Activated B cell treated with CpG ODN at 0.5 μM for 24 hours (primary cell): ENCODE measurements at regions not wholly inside any gene's neighbourhood (a gene's known extent, or its start where the extent isn't known, plus 50 kb on each side); places are given as distances from the start of the nearest gene placed in this dataset.

ENCODE experiments used
- ATAC-seq: fragments of 200-7000 bp; cut with Tn5 transposase; one replicate; pipeline ENCODE4 v1.10.0; 2021; ENCODE audit warnings: low read depth, mild to moderate bottlenecking, moderate library complexity
- CTCF ChIA-PET: fragments of 350-600 bp; sonication (Branson Sonifier 250); formaldehyde crosslinking; loops from one replicate; lab custom pipeline; 2021; ENCODE audit warnings: antibody characterized with exemption; lab: Charles Lee
- POLR2A ChIA-PET: fragments of 350-600 bp; sonication (Branson Sonifier 250); formaldehyde crosslinking; loops from one replicate; lab custom pipeline; 2021; ENCODE audit warnings: antibody characterized with exemption; lab: Charles Lee
- DNase-seq: peaks from one replicate; pipeline ENCODE4 v3.0.0; 2022
- H3K27ac Mint-ChIP-seq: one replicate; pipeline ENCODE4 v1.8.0; 2020; ENCODE audit warnings: mixed read lengths
- H3K27me3 Mint-ChIP-seq: one replicate; pipeline ENCODE4 v1.8.0; 2021; ENCODE audit warnings: mixed read lengths
- H3K36me3 Mint-ChIP-seq: one replicate; pipeline ENCODE4 v1.8.0; 2021; ENCODE audit warnings: low read depth, mixed read lengths
- H3K4me1 Mint-ChIP-seq: one replicate; pipeline ENCODE4 v1.8.0; 2021; ENCODE audit warnings: mixed read lengths
- H3K4me3 Mint-ChIP-seq: one replicate; pipeline ENCODE4 v1.8.0; 2020; ENCODE audit warnings: mild to moderate bottlenecking, mixed read lengths
- H3K9me3 Mint-ChIP-seq: one replicate; pipeline ENCODE4 v1.8.0; 2020; ENCODE audit warnings: mixed read lengths
- intact Hi-C: fragments of 100-400 bp; cut with micrococcal nuclease; formaldehyde crosslinking; loops from one replicate; pipeline ENCODE4 v1.15.1; 2024
- TF ChIP-seq, protein P1 (sequence below): fragments of 200-600 bp; IDR thresholded peaks from one replicate; pipeline ENCODE4 v1.8.0; 2022; ENCODE audit warnings: antibody characterized with exemption, mild to moderate bottlenecking

DNA sequence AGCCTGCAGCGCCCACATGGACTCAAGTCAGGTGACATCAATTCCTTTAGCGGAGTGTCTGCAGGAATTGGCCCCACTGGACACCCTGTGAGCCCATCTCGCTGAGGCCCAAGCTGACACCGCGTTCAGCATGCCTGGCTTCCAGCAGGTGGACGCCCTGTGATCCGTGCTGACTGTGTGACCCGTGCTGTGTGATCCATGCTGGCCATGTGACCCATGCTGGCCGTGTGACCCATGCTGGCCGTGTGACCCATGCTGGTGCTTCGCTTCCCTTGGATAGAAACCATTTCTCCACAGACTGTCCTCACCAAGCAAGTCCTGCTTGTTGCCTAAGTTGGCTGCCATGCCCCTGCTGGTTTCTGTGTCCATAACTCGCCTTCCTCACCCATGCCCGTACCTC is 392.1 kb downstream of the BRD1 start:
- no peak for DNase-seq
- ChIA-PET POLR2A (no interaction called here), CTCF (no interaction called here)
- TF ChIP-seq, protein P1, sequence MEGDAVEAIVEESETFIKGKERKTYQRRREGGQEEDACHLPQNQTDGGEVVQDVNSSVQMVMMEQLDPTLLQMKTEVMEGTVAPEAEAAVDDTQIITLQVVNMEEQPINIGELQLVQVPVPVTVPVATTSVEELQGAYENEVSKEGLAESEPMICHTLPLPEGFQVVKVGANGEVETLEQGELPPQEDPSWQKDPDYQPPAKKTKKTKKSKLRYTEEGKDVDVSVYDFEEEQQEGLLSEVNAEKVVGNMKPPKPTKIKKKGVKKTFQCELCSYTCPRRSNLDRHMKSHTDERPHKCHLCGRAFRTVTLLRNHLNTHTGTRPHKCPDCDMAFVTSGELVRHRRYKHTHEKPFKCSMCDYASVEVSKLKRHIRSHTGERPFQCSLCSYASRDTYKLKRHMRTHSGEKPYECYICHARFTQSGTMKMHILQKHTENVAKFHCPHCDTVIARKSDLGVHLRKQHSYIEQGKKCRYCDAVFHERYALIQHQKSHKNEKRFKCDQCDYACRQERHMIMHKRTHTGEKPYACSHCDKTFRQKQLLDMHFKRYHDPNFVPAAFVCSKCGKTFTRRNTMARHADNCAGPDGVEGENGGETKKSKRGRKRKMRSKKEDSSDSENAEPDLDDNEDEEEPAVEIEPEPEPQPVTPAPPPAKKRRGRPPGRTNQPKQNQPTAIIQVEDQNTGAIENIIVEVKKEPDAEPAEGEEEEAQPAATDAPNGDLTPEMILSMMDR: no peak
- peaks cover 5% of the 10 kb centered on the region for H3K27me3 Mint-ChIP-seq
- no peak overlapping the region for H3K27ac Mint-ChIP-seq
- no peak overlapping the region for H3K4me3 Mint-ChIP-seq
- no peaks in the 10 kb centered on the region for H3K36me3 Mint-ChIP-seq
- intact Hi-C loops: no loop called here
- no peaks in the 10 kb centered on the region for H3K4me1 Mint-ChIP-seq
- no peak for ATAC-seq
- H3K9me3 Mint-ChIP-seq: peaks cover 3% of the 10 kb centered on the region

DNA sequence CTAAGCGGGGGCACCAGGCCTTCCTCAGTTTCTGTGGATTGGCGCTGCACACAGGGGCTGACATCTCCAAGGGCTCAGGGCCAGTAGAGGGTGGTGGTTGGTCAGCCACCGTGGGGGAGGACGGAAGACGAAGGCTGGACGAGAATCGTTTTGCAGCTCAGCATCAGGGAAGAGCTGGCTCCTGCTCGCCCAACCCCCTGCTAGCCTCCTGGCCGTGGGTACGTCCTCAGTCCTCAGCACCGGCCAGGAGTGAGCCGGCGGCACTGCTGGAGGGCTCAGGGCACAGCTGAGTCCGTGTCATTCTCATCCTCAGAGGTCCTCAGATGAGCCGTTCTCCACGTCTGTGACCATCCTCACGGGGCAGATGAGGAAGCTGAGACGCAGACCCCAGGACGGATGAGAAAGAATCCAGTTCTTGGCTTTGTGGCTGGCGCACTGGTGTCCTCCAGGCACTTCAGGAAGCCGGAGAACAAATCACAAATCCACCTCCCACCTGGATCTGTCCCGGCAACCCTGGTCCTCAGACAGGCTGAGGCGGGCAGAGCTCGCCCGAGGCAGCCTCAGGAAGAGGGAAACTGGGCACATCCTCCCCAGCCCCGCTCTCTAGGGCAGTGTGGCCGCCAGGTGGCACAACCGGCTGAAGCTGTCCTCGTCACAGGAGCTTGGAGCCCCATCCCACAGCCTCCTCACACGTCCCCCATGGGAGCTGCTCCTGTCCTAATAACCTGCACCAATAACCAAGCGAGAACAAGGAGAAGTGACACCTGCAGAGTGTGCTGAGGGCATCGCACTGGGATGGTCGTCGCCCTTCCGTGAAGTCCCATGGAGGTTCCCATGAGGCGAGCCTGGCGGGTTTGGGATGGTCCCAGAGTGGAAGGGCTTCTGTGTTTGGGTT is 393.7 kb downstream of the BRD1 start:
- Mint-ChIP-seq H3K4me3 (no peak overlapping the region), H3K4me1 (no peaks in the 10 kb centered on the region), H3K36me3 (no peaks in the 10 kb centered on the region), H3K9me3 (peaks cover 3% of the 10 kb centered on the region), H3K27ac (no peak overlapping the region), H3K27me3 (peaks cover 9% of the 10 kb centered on the region)
- DNase-seq (no peak), ATAC-seq (no peak)
- TF ChIP-seq, protein P1: no peak
- intact Hi-C loops: no loop called here
- ChIA-PET POLR2A (no interaction called here), CTCF (no interaction called here)

DNA sequence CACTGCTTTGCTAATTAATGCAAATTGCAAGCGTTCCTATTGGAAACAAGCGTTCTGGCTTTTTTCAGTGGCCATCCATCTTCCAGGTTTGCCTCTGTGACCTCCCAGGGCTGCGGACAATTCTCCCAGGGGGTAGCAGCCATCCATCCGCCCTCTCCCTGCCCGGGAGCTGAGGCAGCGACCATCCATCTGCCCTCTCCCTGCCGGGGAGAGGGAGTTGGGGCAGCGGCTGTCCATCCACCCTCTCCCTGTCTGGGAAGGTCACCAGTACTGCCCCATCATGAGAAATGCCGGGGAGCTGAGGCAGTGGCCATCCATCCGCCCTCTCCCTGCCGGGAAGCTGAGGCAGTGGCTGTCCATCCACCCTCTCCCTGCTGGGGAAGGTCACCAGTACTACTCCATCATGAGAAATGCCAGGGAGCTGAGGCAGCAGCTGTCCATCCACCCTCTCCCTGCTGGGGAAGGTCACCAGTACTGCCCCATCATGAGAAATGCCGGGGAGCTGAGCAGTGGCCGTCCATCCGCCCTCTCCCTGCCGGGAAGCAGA is 394.7 kb downstream of the BRD1 start:
- ChIA-PET CTCF (no interaction called here), POLR2A (no interaction called here)
- H3K4me1 Mint-ChIP-seq: no peaks in the 10 kb centered on the region
- peaks cover 3% of the 10 kb centered on the region for H3K9me3 Mint-ChIP-seq
- intact Hi-C loops: no loop called here
- peaks cover 10% of the 10 kb centered on the region for H3K27me3 Mint-ChIP-seq
- DNase-seq (no peak), ATAC-seq (no peak)
- no peaks in the 10 kb centered on the region for H3K36me3 Mint-ChIP-seq
- H3K4me3 Mint-ChIP-seq: no peak overlapping the region
- H3K27ac Mint-ChIP-seq: no peak overlapping the region
- TF ChIP-seq, protein P1: no peak

DNA sequence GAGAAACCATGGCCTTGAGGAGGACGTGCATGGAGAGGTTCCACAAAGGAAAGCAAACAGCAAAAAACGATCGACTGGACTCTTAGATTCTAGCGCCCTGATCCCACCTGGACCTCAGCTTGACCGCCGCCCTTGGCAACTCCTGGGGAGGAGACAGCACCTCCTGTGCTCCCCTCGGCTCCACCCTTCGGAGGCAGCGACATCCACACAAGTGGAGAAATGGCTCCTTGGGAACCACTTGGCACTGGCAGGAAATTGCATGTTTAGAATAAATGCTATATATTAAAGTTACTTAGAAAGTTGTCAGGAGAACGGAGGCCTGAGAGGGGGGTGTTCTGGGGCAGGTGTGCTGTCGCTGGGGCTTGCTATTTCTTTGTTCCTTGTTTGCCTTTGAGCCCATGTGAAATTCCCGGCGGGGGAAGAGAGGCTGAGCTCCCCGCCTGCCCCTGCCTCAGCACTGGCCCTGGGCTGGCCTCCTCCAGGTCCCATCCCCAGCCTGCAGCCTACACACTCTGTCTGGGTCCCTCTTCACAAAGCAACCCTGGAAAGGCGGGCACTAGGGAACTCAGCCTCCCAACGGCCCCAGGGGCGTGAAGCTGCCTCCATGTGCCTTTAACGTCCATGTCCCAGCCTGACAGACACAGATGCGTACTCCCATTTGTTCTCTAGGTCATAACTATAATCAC is 395.3 kb downstream of the BRD1 start:
- ATAC-seq (no peak), DNase-seq (no peak)
- Mint-ChIP-seq H3K36me3 (no peaks in the 10 kb centered on the region), H3K27me3 (peaks cover 10% of the 10 kb centered on the region), H3K4me1 (no peaks in the 10 kb centered on the region), H3K9me3 (peaks cover 3% of the 10 kb centered on the region), H3K27ac (no peak overlapping the region), H3K4me3 (no peak overlapping the region)
- CTCF ChIA-PET: no interaction called here
- TF ChIP-seq, protein P1: no peak
- intact Hi-C loops: no loop called here
- POLR2A ChIA-PET: no interaction called here

DNA sequence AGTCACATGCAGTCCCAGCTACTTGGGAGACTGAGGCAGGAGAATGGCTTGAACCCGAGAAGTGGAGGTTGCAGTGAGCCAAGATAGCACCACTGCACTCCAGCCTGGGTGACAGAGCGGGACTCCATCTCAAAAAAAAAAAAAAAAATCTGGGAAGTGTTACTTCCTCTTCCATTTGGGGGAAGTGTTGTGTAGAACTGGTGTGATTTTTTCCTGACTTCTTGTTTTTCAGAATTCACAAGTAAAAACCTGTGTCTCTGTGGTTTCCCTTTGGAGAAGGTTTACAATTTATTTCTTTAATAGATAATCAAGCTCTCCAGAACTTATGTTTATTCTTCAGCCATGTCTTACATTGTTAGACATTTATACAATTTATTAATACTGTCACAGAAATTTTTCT is 396.1 kb downstream of the BRD1 start:
- ChIA-PET CTCF (no interaction called here), POLR2A (no interaction called here)
- no peak for ATAC-seq
- DNase-seq: no peak
- Mint-ChIP-seq H3K4me1 (no peaks in the 10 kb centered on the region), H3K27me3 (peaks cover 10% of the 10 kb centered on the region), H3K27ac (no peak overlapping the region), H3K9me3 (peaks cover 3% of the 10 kb centered on the region), H3K4me3 (no peak overlapping the region), H3K36me3 (no peaks in the 10 kb centered on the region)
- intact Hi-C loops: no loop called here
- TF ChIP-seq, protein P1: no peak
